Naive thymus-derived CD4-positive, alpha-beta T cell (primary cell): ENCODE measurements at regions not wholly inside any gene's neighbourhood (a gene's known extent, or its start where the extent isn't known, plus 50 kb on each side); places are given as distances from the start of the nearest gene placed in this dataset.

ENCODE experiments used
- ATAC-seq: fragments of 150-1000 bp; cut with Tn5 transposase; 2 replicates; pipeline ENCODE4 v1.10.0; 2021; ENCODE audit warnings: mild to moderate bottlenecking, moderate library complexity
- CTCF ChIA-PET: fragments of 350-600 bp; sonication (Branson Sonifier 250); formaldehyde crosslinking; loops from one replicate; lab custom pipeline; 2021; ENCODE audit warnings: antibody characterized with exemption; lab: Charles Lee
- POLR2A ChIA-PET: fragments of 350-600 bp; sonication (Branson Sonifier 250); formaldehyde crosslinking; loops from one replicate; lab custom pipeline; 2021; ENCODE audit warnings: antibody characterized with exemption, inconsistent platforms; lab: Charles Lee
- DNase-seq, 9 donors: peaks; one replicate each; pipeline versions ENCODE4 v3.0.0 to v3.0.0-alpha.2; 2020 to 2022; ENCODE audit warnings: mixed read lengths in 1 of 9
- H3K27ac ChIP-seq: one replicate; pipeline ENCODE4 v1.7.0; 2013; ENCODE audit warnings: mild to moderate bottlenecking, low read depth, low read length, moderate library complexity
- H3K27me3 ChIP-seq, 2 donors: one replicate each; pipeline ENCODE4 v1.7.0; 2013; ENCODE audit warnings: low read length in 2 of 2, mild to moderate bottlenecking in 2 of 2, moderate library complexity in 2 of 2; ENCODE audit not compliant: control insufficient read depth in 2 of 2, insufficient read depth in 2 of 2
- H3K36me3 ChIP-seq, 3 experiments: 1 replicate in 2 of 3; 2 replicates in 1 of 3; pipeline ENCODE4 v1.7.0; 2013; ENCODE audit warnings: low read length in 3 of 3, mild to moderate bottlenecking in 3 of 3, moderate library complexity in 1 of 3; ENCODE audit not compliant: insufficient read depth in 3 of 3, control insufficient read depth in 2 of 3
- H3K4me1 ChIP-seq, 2 donors: one replicate each; pipeline ENCODE4 v1.7.0; 2013; ENCODE audit warnings: low read length in 2 of 2, mild to moderate bottlenecking in 2 of 2, moderate library complexity in 1 of 2; ENCODE audit not compliant: control insufficient read depth in 2 of 2, insufficient read depth in 2 of 2
- H3K4me3 ChIP-seq: 2 replicates; pipeline ENCODE4 v1.7.0; 2013; ENCODE audit warnings: mild to moderate bottlenecking, low read length
- H3K9me3 ChIP-seq, 3 experiments: 1 replicate in 2 of 3; 2 replicates in 1 of 3; pipeline ENCODE4 v1.7.0; 2013; ENCODE audit warnings: low read length in 3 of 3; ENCODE audit not compliant: control insufficient read depth in 2 of 3
- H3K27ac Mint-ChIP-seq, 9 donors: one replicate each; pipeline ENCODE4 v1.8.0; 2020 to 2022; ENCODE audit warnings: mixed read lengths in 9 of 9, mild to moderate bottlenecking in 8 of 9, moderate library complexity in 5 of 9, inconsistent platforms in 2 of 9
- H3K27me3 Mint-ChIP-seq, 5 donors: one replicate each; pipeline ENCODE4 v1.8.0; 2021 to 2022; ENCODE audit warnings: mixed read lengths in 5 of 5, mild to moderate bottlenecking in 1 of 5
- H3K36me3 Mint-ChIP-seq, 5 donors: one replicate each; pipeline ENCODE4 v1.8.0; 2020 to 2022; ENCODE audit warnings: mixed read lengths in 5 of 5, mild to moderate bottlenecking in 3 of 5, inconsistent platforms in 1 of 5
- H3K4me1 Mint-ChIP-seq, 7 donors: one replicate each; pipeline ENCODE4 v1.8.0; 2020 to 2022; ENCODE audit warnings: mixed read lengths in 7 of 7, mild to moderate bottlenecking in 3 of 7, inconsistent platforms in 1 of 7
- H3K4me3 Mint-ChIP-seq, 10 donors: one replicate each; pipeline ENCODE4 v1.8.0; 2020 to 2022; ENCODE audit warnings: mild to moderate bottlenecking in 10 of 10, mixed read lengths in 10 of 10, moderate library complexity in 6 of 10, inconsistent platforms in 2 of 10
- H3K9me3 Mint-ChIP-seq, 11 donors: one replicate each; pipeline ENCODE4 v1.8.0; 2020 to 2022; ENCODE audit warnings: mixed read lengths in 11 of 11, mild to moderate bottlenecking in 4 of 11, inconsistent platforms in 1 of 11, moderate library complexity in 1 of 11
- intact Hi-C, 2 donors: fragments of 100-400 bp; cut with micrococcal nuclease; formaldehyde crosslinking; loops; one replicate each; pipeline ENCODE4 v1.15.1; 2023

DNA sequence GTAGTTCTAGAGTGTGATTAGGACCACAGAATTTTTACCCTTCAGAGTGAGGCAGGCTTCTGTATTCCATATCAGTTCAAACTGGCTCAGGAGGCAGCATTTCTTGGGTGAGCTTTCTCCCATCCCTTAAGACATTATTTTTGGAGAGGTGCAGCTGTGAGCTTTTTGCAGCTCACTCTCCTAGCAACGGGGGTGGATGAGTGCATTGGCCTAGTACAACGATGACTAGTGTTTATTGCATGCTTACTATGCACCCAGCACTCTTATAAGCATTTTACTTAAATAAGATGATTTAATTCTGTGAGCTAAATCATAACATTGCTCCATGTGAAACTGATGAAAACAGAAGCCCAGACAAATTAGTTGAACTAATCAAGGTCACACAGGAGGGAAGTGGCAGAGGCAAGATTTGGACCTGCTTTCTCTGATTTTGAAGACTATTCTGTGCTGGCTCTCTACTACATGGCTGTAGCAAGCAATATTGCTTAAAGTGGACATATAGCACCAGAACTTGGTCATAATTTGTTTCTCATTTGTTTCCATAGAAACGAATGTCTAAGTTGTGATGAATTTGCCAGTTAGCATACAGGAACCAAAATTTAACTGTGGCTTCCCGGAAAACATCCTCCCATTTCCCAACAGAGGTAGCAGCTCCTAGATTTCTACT, 372.1 kb upstream of the RIOK2 start:
- CTCF ChIA-PET: no interaction called here
- intact Hi-C loops: no loop called here
- Histone ChIP-seq H3K27ac (no peak overlapping the region), H3K4me3 (no peak overlapping the region), H3K27me3 (no peaks in the 10 kb centered on the region), H3K36me3 (no peaks in the 10 kb centered on the region), H3K9me3 (no peaks in the 10 kb centered on the region), H3K4me1 (peaks cover 0 to 3% of the 10 kb centered on the region in 2 donors)
- POLR2A ChIA-PET: no interaction called here
- no peak for DNase-seq
- ATAC-seq: no peak
- Mint-ChIP-seq H3K27ac (no peak overlapping the region), H3K4me3 (no peak overlapping the region), H3K4me1 (peaks cover 0 to 11% (median 2%) of the 10 kb centered on the region in 7 donors), H3K27me3 (peaks cover 0 to 7% (median 0%) of the 10 kb centered on the region in 5 donors), H3K9me3 (peaks cover 0 to 6% (median 0%) of the 10 kb centered on the region in 11 donors), H3K36me3 (no peaks in the 10 kb centered on the region)

DNA sequence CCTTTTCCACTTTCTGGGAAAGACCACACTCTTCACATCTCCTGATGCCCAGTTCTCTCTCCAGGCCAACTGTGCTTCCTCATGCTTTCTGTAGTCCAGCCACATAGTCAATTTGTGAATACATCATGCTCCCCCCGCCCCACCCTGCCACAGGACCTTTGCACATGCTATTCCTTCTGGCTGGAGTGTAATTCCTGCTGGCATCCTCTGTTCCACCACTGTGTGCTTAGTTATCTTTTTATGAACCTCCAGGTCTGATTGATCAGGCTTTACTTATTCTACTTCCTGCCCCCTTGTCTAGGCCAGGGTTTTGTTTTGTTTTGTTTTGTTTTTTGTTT, 372.6 kb upstream of the RIOK2 start:
- H3K9me3 ChIP-seq: no peaks in the 10 kb centered on the region
- H3K27me3 ChIP-seq: no peaks in the 10 kb centered on the region
- H3K36me3 ChIP-seq: no peaks in the 10 kb centered on the region
- H3K9me3 Mint-ChIP-seq: peaks cover 0 to 6% (median 0%) of the 10 kb centered on the region in 11 donors
- no peak for ATAC-seq
- no peak overlapping the region for H3K27ac Mint-ChIP-seq
- intact Hi-C loops: no loop called here
- no peak overlapping the region for H3K4me3 Mint-ChIP-seq
- DNase-seq: no peak
- peaks cover 0 to 6% (median 0%) of the 10 kb centered on the region in 7 donors for H3K4me1 Mint-ChIP-seq
- no peak overlapping the region for H3K4me3 ChIP-seq
- ChIA-PET POLR2A (no interaction called here), CTCF (no interaction called here)
- H3K27ac ChIP-seq: no peak overlapping the region
- peaks cover 0 to 7% (median 0%) of the 10 kb centered on the region in 5 donors for H3K27me3 Mint-ChIP-seq
- H3K36me3 Mint-ChIP-seq: no peaks in the 10 kb centered on the region
- H3K4me1 ChIP-seq: no peaks in the 10 kb centered on the region

DNA sequence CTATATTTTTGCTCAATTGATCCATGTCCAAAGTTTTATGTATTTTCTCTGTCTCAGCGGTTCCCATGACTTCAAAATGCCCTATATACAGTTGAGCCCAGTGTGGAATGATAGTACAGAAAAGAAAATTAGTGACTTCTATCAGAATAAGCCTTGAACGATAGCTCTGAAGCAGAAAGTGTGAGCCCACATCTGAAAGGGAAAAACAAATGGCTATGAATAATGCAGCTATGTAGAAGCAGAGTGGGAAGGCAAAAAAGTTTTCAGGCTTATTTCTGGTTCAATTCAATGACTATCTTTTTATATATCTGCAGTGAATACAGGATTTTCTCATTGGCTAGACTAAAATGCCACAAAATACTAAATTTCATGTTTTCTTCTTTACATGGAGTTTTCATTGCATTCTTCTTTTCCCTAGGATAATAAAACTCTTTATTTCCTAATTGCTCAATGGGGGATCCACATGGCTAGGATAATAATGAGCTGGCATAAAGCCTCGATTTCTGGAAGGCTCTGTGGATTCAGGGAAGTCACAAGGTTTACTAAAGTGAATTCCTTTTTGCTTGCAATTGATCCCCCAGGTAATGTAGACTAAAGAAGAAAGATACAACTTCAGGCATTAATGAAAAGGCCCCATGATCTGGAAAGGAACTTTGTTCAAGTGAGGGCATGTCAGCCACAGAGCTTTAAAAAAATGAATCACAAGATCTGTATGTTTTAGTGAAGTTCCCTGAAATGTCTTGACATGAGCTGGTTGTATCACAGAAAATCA, 377.0 kb upstream of the RIOK2 start:
- peaks cover 0 to 6% (median 0%) of the 10 kb centered on the region in 11 donors for H3K9me3 Mint-ChIP-seq
- intact Hi-C loops: no loop called here
- no peak overlapping the region for H3K27ac ChIP-seq
- H3K4me3 Mint-ChIP-seq: no peak overlapping the region
- no peaks in the 10 kb centered on the region for H3K36me3 ChIP-seq
- no peak overlapping the region for H3K4me3 ChIP-seq
- H3K36me3 Mint-ChIP-seq: no peaks in the 10 kb centered on the region
- no peaks in the 10 kb centered on the region for H3K27me3 ChIP-seq
- no peaks in the 10 kb centered on the region for H3K9me3 ChIP-seq
- H3K4me1 ChIP-seq: no peaks in the 10 kb centered on the region
- no peak for ATAC-seq
- CTCF ChIA-PET: no interaction called here
- POLR2A ChIA-PET: no interaction called here
- H3K27me3 Mint-ChIP-seq: peaks cover 0 to 13% (median 4%) of the 10 kb centered on the region in 5 donors
- DNase-seq: no peak
- H3K4me1 Mint-ChIP-seq: peaks cover 0 to 6% (median 0%) of the 10 kb centered on the region in 7 donors
- no peak overlapping the region for H3K27ac Mint-ChIP-seq

DNA sequence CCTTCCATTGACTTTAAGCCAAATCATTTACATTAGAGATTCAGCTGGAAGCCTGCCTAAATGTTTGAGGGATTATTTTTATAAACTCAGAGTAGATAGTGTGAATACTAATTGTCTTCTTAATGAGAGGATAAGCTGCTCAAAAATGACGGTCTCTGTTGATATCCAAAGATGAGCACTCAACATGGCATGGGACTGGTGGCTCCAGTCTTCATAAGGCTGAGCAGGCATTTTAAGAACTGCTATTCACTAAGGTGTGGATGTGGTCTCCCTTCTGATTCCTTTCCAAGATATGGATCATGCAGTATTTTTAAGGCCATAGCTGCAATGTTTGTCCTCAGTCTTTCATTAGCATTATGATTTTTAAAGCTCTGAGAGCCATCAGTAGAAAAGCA, 377.5 kb upstream of the RIOK2 start:
- CTCF ChIA-PET: no interaction called here

DNA sequence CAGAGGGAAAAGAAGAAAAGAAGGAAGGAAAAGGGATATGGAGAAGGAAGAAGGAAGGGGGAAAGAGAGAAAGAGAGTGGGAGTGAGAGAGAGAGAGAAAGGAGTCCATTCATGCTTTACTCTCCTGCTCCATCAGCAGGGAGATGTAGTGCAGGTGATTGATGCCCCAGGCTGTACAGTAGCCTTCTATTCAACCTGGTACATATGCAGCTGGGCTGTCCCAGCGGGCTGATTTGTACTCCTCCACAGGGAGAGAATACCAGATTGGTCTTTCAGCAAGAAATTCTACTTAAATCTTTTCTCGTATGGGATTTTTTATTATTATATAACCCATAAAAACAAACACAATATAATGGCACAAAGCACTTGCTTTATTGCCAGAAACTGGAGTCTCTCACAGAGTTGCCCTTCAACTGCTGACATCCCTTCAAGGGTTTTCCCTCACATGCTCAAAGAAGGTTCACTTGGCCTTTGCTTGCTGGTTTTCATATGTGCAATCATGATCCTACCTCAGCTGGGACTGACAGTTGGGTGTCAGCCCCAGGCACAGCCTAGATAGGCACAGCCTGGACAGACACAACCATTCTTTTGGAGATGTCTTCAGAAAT, 380.1 kb upstream of the RIOK2 start:
- Mint-ChIP-seq H3K36me3 (no peaks in the 10 kb centered on the region), H3K4me3 (no peak overlapping the region), H3K4me1 (peaks cover 0 to 6% (median 0%) of the 10 kb centered on the region in 7 donors), H3K9me3 (peaks cover 0 to 13% (median 2%) of the 10 kb centered on the region in 11 donors), H3K27ac (no peak overlapping the region), H3K27me3 (peaks cover 0 to 13% (median 4%) of the 10 kb centered on the region in 5 donors)
- ATAC-seq (no peak), DNase-seq (no peak)
- ChIA-PET CTCF (no interaction called here), POLR2A (no interaction called here)
- H3K27me3 ChIP-seq: no peaks in the 10 kb centered on the region
- no peaks in the 10 kb centered on the region for H3K4me1 ChIP-seq
- H3K4me3 ChIP-seq: no peak overlapping the region
- H3K27ac ChIP-seq: no peak overlapping the region
- no peaks in the 10 kb centered on the region for H3K9me3 ChIP-seq
- intact Hi-C loops: no loop called here
- no peaks in the 10 kb centered on the region for H3K36me3 ChIP-seq

More for the DNA sequence above, 377.5 kb upstream of the RIOK2 start:
- H3K27me3 Mint-ChIP-seq: peaks cover 0 to 13% (median 4%) of the 10 kb centered on the region in 5 donors
- H3K4me3 Mint-ChIP-seq: no peak overlapping the region
- Histone ChIP-seq H3K4me3 (no peak overlapping the region), H3K27me3 (no peaks in the 10 kb centered on the region), H3K36me3 (no peaks in the 10 kb centered on the region), H3K27ac (no peak overlapping the region), H3K9me3 (no peaks in the 10 kb centered on the region), H3K4me1 (no peaks in the 10 kb centered on the region)
- no peak for ATAC-seq
- H3K27ac Mint-ChIP-seq: no peak overlapping the region
- no peaks in the 10 kb centered on the region for H3K36me3 Mint-ChIP-seq
- POLR2A ChIA-PET: no interaction called here
- peaks cover 0 to 6% (median 0%) of the 10 kb centered on the region in 7 donors for H3K4me1 Mint-ChIP-seq
- peaks cover 0 to 6% (median 0%) of the 10 kb centered on the region in 11 donors for H3K9me3 Mint-ChIP-seq
- intact Hi-C loops: no loop called here
- no peak for DNase-seq

DNA sequence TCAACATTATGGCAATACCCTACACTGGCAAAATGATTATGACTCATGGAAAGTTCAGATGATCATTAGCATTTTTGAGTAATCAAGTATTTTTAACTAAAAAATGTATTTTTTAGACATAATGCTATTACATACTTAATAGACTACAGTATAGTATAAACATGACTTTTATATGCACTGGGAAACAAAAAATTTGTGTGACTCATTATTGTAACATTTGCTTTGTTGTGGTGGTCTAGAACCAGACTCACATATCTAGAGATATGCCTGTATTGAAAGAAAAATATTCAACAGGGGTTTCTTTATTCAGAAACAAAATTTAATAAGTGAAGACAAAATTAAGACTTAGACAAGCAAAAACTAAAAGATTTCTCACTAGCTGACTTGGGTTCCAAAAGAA, 385.3 kb upstream of the RIOK2 start:
- Histone ChIP-seq H3K4me3 (no peak overlapping the region), H3K4me1 (no peaks in the 10 kb centered on the region), H3K36me3 (no peaks in the 10 kb centered on the region), H3K9me3 (peaks cover 0 to 9% (median 0%) of the 10 kb centered on the region in 3 experiments), H3K27ac (no peak overlapping the region), H3K27me3 (no peaks in the 10 kb centered on the region)
- Mint-ChIP-seq H3K27me3 (no peaks in the 10 kb centered on the region), H3K27ac (no peak overlapping the region), H3K4me1 (no peaks in the 10 kb centered on the region), H3K9me3 (peaks cover 9 to 42% (median 15%) of the 10 kb centered on the region in 11 donors), H3K36me3 (peaks cover 0 to 7% (median 6%) of the 10 kb centered on the region in 5 donors), H3K4me3 (no peak overlapping the region)
- DNase-seq (no peak), ATAC-seq (no peak)
- ChIA-PET CTCF (no interaction called here), POLR2A (no interaction called here)
- intact Hi-C loops: no loop called here
